GM19468 (cell line): ENCODE measurements at regions not wholly inside any gene's neighbourhood (a gene's known extent, or its start where the extent isn't known, plus 50 kb on each side); places are given as distances from the start of the nearest gene placed in this dataset.
A peak's percentile ranks its signal among the peaks of the same experiment; 100 is the strongest.

Experiments
- ATAC-seq: cut with Tn5 transposase; IDR thresholded peaks from one replicate; pipeline ENCODE4 v1.9.1; 2021; ENCODE audit warnings: mild to moderate bottlenecking, moderate library complexity, moderate number of reproducible peaks; ENCODE audit not compliant: unreplicated experiment; ENCODE audit errors: extremely low read depth

- no peak for ATAC-seq
These were observed 68.8 kb upstream of the ARHGAP18 start for GRCh38 chr6:129778793-129779192.

DNA sequence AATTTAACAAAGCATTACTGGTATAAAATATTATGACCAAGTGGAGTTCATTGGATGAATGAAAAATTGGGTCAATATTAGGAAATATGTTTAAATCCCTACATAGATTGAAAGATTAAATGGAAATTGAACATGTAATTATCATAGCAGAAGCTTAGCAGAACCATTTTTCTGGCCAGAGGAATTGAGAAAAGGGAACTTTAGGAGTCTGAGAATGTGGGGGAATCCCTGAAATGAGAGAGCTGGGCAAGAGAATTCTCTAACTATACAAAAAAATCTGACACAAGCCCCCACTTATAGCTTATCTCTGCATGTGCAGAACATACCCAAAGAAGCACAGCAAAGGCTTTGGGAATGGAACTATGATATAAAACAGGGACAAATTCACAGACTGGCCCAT lies 67.4 kb upstream of the ARHGAP18 start:
- ATAC-seq: no peak

DNA sequence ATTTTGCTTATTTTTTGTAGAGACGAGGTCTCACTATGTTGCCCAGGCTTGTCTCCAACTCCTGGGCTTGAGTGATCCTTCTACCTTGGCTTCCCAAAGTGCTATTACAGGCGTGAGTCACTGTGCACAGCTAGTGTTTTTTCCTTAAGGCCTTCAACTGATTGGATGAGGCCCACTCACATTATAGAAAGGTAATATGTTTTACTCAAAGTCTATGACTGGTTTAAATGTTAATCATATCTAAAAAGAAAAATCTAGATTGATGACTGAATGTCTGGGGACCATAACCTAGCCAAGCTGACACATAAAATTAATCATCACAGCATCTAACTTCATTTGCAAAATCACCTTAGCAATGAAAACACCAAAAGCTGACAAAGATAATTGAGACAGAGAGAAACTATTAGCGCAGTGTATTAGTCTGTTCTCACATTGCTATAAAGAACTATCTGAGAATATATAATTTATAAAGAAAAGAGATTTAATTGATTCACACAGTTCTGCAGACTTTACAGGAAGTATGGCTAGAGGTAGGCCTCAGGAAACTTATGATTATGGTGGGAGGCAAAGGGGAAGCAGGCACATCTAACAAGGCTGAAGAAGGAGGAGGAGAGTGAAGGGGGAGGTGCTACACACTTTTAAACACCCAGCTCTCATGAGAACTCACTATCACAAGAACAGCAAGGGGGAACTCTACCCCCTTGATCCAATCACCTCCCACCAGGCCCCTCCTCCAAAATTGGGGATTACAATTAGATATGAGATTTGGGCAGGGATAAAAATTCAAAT lies 66.8 kb upstream of the ARHGAP18 start:
- no peak for ATAC-seq

DNA sequence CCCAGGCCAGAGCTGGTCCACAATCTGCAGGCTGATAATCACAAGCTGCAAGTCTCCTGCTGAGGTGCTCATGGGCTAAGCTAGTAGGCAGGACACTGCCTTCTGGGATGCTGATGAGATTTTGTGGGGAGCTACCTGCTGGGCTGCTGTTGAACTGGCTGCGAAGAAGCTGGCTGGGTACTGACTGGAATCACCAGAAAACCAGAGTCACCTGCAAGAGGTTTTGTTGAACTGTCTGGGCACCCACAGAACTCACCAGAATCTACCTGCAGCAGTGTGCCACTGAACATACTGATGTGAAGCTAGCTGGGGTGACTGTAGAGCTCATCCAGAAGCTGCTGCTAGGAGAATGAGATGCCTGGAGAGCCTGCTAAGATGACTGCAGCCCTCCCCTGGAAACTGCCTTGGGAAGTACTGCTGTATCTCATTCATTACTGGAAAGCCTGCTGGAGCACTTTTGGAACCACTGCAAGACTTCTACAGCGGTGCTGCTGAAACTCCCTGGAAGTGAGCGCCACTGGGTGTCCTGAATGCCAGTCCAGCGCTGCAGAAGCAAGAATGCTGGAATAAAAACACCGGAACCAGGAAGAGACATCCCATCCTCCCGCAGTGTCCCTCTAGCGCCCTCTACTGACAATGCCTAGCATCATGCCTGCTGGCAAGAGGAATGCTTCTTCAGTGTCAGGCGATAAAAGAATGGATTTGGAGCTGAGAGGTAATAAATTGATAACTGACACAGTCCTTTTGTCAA lies 64.9 kb upstream of the ARHGAP18 start:
- ATAC-seq: no peak

DNA sequence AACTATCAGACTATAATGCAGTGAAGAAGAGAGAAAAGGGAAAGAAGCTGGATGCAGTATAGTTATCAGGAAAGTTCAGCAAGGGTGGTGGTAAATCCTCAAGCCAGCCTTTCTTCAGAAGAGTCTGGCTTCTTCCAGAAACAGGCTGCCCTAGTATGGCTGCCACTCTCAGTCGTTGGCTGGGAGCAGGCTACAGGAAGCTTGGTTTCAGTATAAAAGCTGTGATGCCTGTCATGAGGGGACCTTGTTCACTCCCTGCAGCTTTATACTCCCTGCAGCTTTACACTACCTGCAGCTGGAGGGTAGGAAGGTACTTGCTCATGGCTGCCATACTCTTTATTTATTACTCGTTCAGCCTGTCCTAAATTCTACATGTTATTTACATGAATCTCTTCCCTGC lies 63.3 kb upstream of the ARHGAP18 start:
- ATAC-seq: no peak

DNA sequence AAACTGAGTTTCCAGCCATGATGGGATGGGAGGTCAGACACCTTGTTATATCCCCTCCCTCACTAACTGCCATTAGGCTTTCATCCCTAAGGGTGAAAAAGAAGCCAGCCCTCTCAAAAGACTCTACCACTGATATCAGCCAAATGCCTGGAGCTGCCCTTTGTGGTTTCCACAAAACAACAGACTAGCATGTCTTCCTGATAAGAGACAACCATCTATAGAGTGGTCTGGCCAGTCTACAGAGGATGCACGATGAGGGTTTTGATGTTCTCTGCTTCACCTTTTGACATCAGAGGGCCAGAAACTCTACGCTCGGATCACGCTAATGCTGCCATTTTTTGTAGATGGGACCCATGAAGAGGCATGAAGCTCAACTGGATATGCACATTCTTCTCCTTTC lies 61.7 kb upstream of the ARHGAP18 start:
- no peak for ATAC-seq

DNA sequence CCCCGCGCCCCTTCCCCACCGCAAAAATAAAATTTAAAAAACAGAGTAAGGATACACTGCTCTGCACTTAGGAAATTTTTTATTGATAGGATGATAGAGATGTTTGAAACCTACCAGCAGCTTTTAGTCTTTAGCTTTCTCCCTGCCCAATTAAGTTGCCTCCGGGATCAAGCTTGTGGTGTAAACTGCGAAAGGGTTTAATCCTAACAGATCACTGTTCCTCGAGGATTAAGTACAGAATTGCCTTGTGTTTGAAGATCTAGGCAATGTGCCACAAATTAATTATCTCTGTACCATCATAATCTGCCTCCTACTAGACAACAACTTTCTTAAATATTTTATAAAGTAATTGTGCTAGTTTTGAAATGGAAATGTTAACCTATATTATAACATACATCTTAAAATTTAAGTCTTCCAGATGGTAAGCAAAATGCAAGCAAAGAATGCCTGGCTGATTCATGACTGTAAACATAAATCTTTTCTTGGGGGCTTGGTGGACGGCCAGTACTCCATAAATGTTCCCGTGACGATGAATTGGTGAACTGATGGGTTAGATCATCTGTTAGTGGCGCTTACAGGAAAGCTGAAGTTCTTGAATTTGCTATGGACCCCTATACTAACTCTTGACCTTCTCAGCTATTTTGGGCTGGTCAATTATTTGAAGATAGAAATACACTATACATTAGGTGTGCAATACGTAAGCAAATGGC lies 58.0 kb upstream of the ARHGAP18 start:
- no peak for ATAC-seq

DNA sequence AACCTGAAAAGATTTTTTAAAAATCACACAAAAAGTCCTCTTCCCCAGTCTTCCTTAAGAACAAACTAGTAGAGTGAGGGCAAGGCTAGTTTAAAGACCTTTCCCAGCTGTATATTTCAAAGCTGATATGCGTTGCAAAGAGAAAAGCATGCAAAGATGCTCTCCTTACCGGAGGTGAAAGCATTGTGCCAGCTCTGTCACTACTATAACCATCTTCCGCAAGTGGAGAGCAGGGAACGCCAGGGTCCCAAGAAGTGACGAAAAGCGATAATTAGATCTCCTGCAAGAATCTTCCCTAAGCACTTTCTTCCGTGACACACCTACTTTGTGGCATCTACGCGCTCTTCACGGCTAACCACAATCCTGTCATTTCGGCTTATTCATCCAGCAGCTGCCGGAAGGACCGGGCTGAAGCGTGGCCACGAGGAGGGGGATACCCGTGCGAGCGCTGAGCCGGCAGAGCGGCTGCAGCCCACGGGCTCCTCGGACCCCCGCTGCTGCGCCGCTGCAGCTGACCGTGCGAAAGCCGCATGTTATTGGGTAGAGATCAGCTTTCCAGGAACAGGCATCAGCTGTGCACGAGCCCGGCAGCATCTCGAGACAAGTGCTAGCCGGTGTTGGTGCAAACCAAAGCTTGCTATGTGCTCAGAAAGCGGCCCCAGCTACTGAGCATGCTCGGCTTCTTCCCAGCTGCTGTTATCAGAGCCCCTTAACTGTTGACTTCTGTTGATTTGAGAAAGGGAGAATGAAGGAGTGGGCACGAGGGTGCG lies 57.2 kb upstream of the ARHGAP18 start:
- peak; percentile 37 for ATAC-seq

DNA sequence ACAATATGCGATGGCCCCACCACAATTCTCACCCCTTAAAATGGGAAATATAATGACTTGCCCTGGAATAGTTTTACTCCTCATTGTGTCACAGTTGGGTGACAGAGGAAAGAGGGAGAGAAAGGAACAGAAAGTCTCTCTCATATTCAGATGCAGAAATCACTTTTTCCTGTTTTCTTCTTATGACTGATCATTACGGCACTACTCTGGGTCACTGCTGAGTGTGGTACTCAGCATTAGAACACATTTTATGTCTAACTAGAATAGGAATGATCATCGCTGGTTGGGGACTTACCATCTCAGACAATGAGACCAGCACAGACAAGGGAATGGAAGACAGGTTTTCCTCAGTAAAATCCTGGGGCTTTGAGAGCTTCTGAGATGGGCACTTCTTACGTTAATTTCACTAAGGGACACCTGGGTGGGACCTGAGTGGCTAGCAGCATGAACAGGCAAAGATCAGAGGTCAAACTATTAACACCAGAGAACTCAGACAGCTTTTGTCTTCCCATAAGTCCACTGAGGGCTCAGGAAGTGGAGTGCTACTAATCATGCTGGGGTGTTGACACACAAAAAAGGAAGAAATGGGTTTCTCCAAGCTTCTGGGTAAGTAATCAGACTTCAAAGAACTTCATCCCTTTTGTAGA lies 54.9 kb upstream of the ARHGAP18 start:
- no peak for ATAC-seq

- no peak for ATAC-seq
These were observed 50.0 kb upstream of the ARHGAP18 start for GRCh38 chr6:129759796-129760605.
